Heart right ventricle (tissue), 16 donors: ENCODE measurements at regions not wholly inside any gene's neighbourhood (a gene's known extent, or its start where the extent isn't known, plus 50 kb on each side); places are given as distances from the start of the nearest gene placed in this dataset.

Experiments
- ATAC-seq, 8 donors: fragments of 200-7000 bp; cut with Tn5 transposase; one replicate each; pipeline ENCODE4 v1.9.1; 2020; ENCODE audit warnings: mild to moderate bottlenecking in 8 of 8, moderate library complexity in 8 of 8, moderate number of reproducible peaks in 1 of 8
- DNase-seq, 2 donors: peaks; one replicate each; pipeline ENCODE4 v3.0.0-alpha.2; 2020
- H3K27ac ChIP-seq, 10 donors: fragments of 200-600 bp; sonication (generic) in 2 of 10; one replicate each; pipeline versions ENCODE4 v1.5.0 to v1.8.0; 2020 to 2022; ENCODE audit warnings: mild to moderate bottlenecking in 3 of 10
- H3K27me3 ChIP-seq, 7 donors: fragments of 200-600 bp; one replicate each; pipeline ENCODE4 v1.8.0; 2021 to 2022; ENCODE audit warnings: mild to moderate bottlenecking in 2 of 7
- H3K36me3 ChIP-seq, 9 donors: fragments of 200-600 bp; sonication (generic) in 1 of 9; one replicate each; pipeline versions ENCODE4 v1.5.0 to v1.8.0; 2020 to 2022; ENCODE audit warnings: mild to moderate bottlenecking in 2 of 9
- H3K4me1 ChIP-seq, 9 donors: fragments of 200-600 bp; sonication (generic) in 1 of 9; one replicate each; pipeline versions ENCODE4 v1.5.0 to v1.8.0; 2020 to 2022; ENCODE audit warnings: mild to moderate bottlenecking in 4 of 9
- H3K4me3 ChIP-seq, 10 donors: fragments of 200-600 bp; sonication (generic) in 2 of 10; one replicate each; pipeline versions ENCODE4 v1.5.0 to v1.8.0; 2020 to 2022; ENCODE audit warnings: mild to moderate bottlenecking in 7 of 10, moderate library complexity in 2 of 10
- H3K9me3 ChIP-seq, 11 donors: fragments of 200-600 bp in 10 of 11; sonication (generic) in 2 of 11; one replicate each; pipeline versions ENCODE4 v1.5.0 to v1.8.0; 2013 to 2022; ENCODE audit warnings: mild to moderate bottlenecking in 2 of 11, control low read depth in 1 of 11, moderate library complexity in 1 of 11
- CTCF ChIP-seq, 9 donors: fragments of 200-600 bp; sonication (generic) in 2 of 9; IDR thresholded peaks; one replicate each; pipeline versions ENCODE4 v1.5.0 to v1.8.0; 2021 to 2022; ENCODE audit warnings: antibody characterized with exemption in 9 of 9, mild to moderate bottlenecking in 5 of 9, moderate library complexity in 1 of 9
- WGBS, 2 donors: extraction: QIAGEN DNeasy Blood & Tissue Kit; methylation state at CpG; one replicate each; pipeline ENCODE4 v1.1.7; 2013; ENCODE audit warnings: inconsistent platforms in 1 of 2; 5-methylcytosine and 5-hydroxymethylcytosine counted together
- intact Hi-C, 10 donors: fragments of 100-400 bp; cut with DNase I; formaldehyde crosslinking; loops; one replicate each; pipeline versions ENCODE4 v1.11.1 to v1.14.2; 2022
- donor health status: Arrhythmogenic right ventricular cardiomyopathy.
- donor health status: ischemic (EF 13 %, LVEDD 7.1; RV severe dilation, severe dysfunction).
- donor health status: healthy with polysubstance abuse.
- donor health status: DM: no; HTN: yes; CAD: no.
- donor health status: DM: no; HTN: no; CAD: no.
- donor health status: ischemic (EF 25% LVEDD 6.9; RV normal size, moderate dysfunction).
- donor health status: ischemic (EF 25% LVEDD 5.7; RV mildly dilated, moderate dysfunction).
- donor health status: healthy.
- donor health status: DM: yes; HTN: yes; CAD: no.
- donor health status: Ischemic cardiomyopathy.
- donor health status: ischemic (EF 35%, LVEDD 5.7; RV mildly dilated, moderate dysfunction).
- donor health status: nonischemic (EF 11% LVEDD 7.7; RV severe dilation, severe dysfunction).
- donor health status: DM: yes; HTN: yes; CAD: no.
- donor health status: PGD.
- donor health status: ischemic (EF 29% LVEDD 5.4; RV normal size, mild dysfunction).
- donor health status: nonischemic (EF 23%, LVEDD 6.1; RV moderate dilation, normal function).

- TF ChIP-seq CTCF (IDR thresholded peaks at IDR 0.05) = no peak
- WGBS, 2 donors = 85 to 87% methylated on average over 4 of the region's 4 CpGs
Measured at GRCh38 chr13:65454403-65454802, 1775.7 kb downstream of the PCDH9 start.

GRCh38 chr13:65453982-65454381 lies 1776.2 kb downstream of the PCDH9 start:
- no peaks in the 10 kb centered on the region for H3K9me3 ChIP-seq
- TF ChIP-seq CTCF (IDR thresholded peaks at IDR 0.05) = no peak
- 61% methylated on average over 2 of the region's 2 CpGs for WGBS, 2 donors
- H3K4me1 ChIP-seq = no peaks in the 10 kb centered on the region
- no peak overlapping the region for H3K27ac ChIP-seq
- H3K27me3 ChIP-seq = no peaks in the 10 kb centered on the region
- no peak overlapping the region for H3K4me3 ChIP-seq
- ATAC-seq (no peak), DNase-seq (no peak)
- intact Hi-C loops = no loop called here
- no peaks in the 10 kb centered on the region for H3K36me3 ChIP-seq

More at GRCh38 chr13:65454403-65454802, 1775.7 kb downstream of the PCDH9 start:
- no peak overlapping the region for H3K4me3 ChIP-seq
- no peaks in the 10 kb centered on the region for H3K4me1 ChIP-seq
- H3K36me3 ChIP-seq = no peaks in the 10 kb centered on the region
- H3K27ac ChIP-seq = no peak overlapping the region
- intact Hi-C loops = no loop called here
- no peak for DNase-seq
- ATAC-seq = no peak
- H3K27me3 ChIP-seq = no peaks in the 10 kb centered on the region
- no peaks in the 10 kb centered on the region for H3K9me3 ChIP-seq

GRCh38 chr13:65445340-65445739 lies 1784.8 kb downstream of the PCDH9 start:
- no peaks in the 10 kb centered on the region for H3K27me3 ChIP-seq
- H3K4me3 ChIP-seq = no peak overlapping the region
- no peaks in the 10 kb centered on the region for H3K4me1 ChIP-seq
- ATAC-seq (no peak), DNase-seq (no peak)
- no peaks in the 10 kb centered on the region for H3K36me3 ChIP-seq
- no peak overlapping the region for H3K27ac ChIP-seq
- H3K9me3 ChIP-seq = peaks cover 0 to 56% (median 12%) of the 10 kb centered on the region in 11 donors
- intact Hi-C loops = no loop called here
- TF ChIP-seq CTCF (IDR thresholded peaks at IDR 0.05) = no peak

- no peak for DNase-seq
- peaks cover 0 to 42% (median 5%) of the 10 kb centered on the region in 11 donors for H3K9me3 ChIP-seq
Measured at GRCh38 chr13:65435590-65435989, 1794.5 kb downstream of the PCDH9 start.

More at GRCh38 chr13:65435590-65435989, 1794.5 kb downstream of the PCDH9 start:
- Histone ChIP-seq H3K4me1 (no peaks in the 10 kb centered on the region), H3K36me3 (no peaks in the 10 kb centered on the region), H3K27ac (no peak overlapping the region), H3K4me3 (no peak overlapping the region), H3K27me3 (no peaks in the 10 kb centered on the region)
- ATAC-seq = no peak
- 77 to 82% methylated on average over 7 of the region's 7 CpGs for WGBS, 2 donors
- intact Hi-C loops = no loop called here
- TF ChIP-seq CTCF (IDR thresholded peaks at IDR 0.05) = no peak
